GM12891 (cell line): ENCODE measurements at regions not wholly inside any gene's neighbourhood (a gene's known extent, or its start where the extent isn't known, plus 50 kb on each side); places are given as distances from the start of the nearest gene placed in this dataset.
A peak's percentile ranks its signal among the peaks of the same experiment; 100 is the strongest.
"Not testable (repeated sequence)": the region's sequence is repeated elsewhere in the genome, so short reads cannot be mapped to it uniquely, and the experiment has no call there.

Source experiments
- DNase-seq: peaks from one replicate; pipeline ENCODE4 v3.0.0; 2011; ENCODE audit warnings: low spot score; ENCODE audit not compliant: insufficient read length
- FAIRE-seq: peaks from 2 replicates; lab custom pipeline; 2011; peaks lifted over from hg19 to GRCh38; lab: Jason Lieb, UNC
- PAX5 ChIP-seq: IDR thresholded peaks from 2 replicates; pipeline ENCODE4 v1.6.1; 2011; ENCODE audit warnings: low read length, moderate library complexity, mild to moderate bottlenecking; ENCODE audit not compliant: insufficient read depth, severe bottlenecking
- POLR2A ChIP-seq: IDR thresholded peaks from 2 replicates; pipeline ENCODE4 v1.6.1; 2011; ENCODE audit warnings: low read depth, low read length, control low read depth
- POLR2AphosphoS5 ChIP-seq: IDR thresholded peaks from 2 replicates; pipeline ENCODE4 v1.6.1; 2011; ENCODE audit warnings: low read depth, low read length, control low read depth
- POU2F2 ChIP-seq: IDR thresholded peaks from 2 replicates; pipeline ENCODE4 v1.6.1; 2011; ENCODE audit warnings: low read depth, mild to moderate bottlenecking, control low read depth, low read length, moderate library complexity
- SPI1 ChIP-seq: IDR thresholded peaks from 2 replicates; pipeline ENCODE4 v1.6.1; 2011; ENCODE audit warnings: low read depth, low read length, control low read depth
- TAF1 ChIP-seq: IDR thresholded peaks from 2 replicates; pipeline ENCODE4 v1.6.1; 2011; ENCODE audit warnings: low read depth, low read length, control low read depth

- FAIRE-seq (no peak), DNase-seq (no peak)
- no peak for TF ChIP-seq SPI1
- TF ChIP-seq POU2F2, result no peak
- no peak for TF ChIP-seq TAF1
- no peak for TF ChIP-seq POLR2A
- TF ChIP-seq PAX5, result no peak
Measured at GRCh38 chr1:187715483-187715882, 886.7 kb downstream of the PLA2G4A start.

GRCh38 chr1:187716160-187716559 lies 887.4 kb downstream of the PLA2G4A start:
- FAIRE-seq (no peak), DNase-seq (no peak)
- TF ChIP-seq SPI1, result no peak
- no peak for TF ChIP-seq PAX5
- no peak for TF ChIP-seq POLR2AphosphoS5
- TF ChIP-seq POLR2A, result no peak
- no peak for TF ChIP-seq TAF1
- TF ChIP-seq POU2F2, result no peak

- DNase-seq, result no peak
- FAIRE-seq, result no peak
- TF ChIP-seq TAF1, result no peak
- no peak for TF ChIP-seq PAX5
- TF ChIP-seq POLR2A, result no peak
- no peak for TF ChIP-seq POLR2AphosphoS5
- no peak for TF ChIP-seq SPI1
- no peak for TF ChIP-seq POU2F2
Measured at GRCh38 chr1:187718527-187718926, 889.8 kb downstream of the PLA2G4A start.

- FAIRE-seq (no peak), DNase-seq (no peak)
- TF ChIP-seq TAF1, result no peak
- no peak for TF ChIP-seq POU2F2
- TF ChIP-seq POLR2A, result no peak
- no peak for TF ChIP-seq SPI1
- no peak for TF ChIP-seq PAX5
Measured at GRCh38 chr1:187721216-187721615, 892.5 kb downstream of the PLA2G4A start.

- no peak for FAIRE-seq
- no peak for DNase-seq
- no peak for TF ChIP-seq PAX5
- TF ChIP-seq POLR2AphosphoS5, result no peak
- TF ChIP-seq SPI1, result no peak
- no peak for TF ChIP-seq TAF1
- no peak for TF ChIP-seq POLR2A
- TF ChIP-seq POU2F2, result no peak
Measured at GRCh38 chr1:187725216-187725615, 896.5 kb downstream of the PLA2G4A start.

GRCh38 chr1:187733232-187733631 lies 904.5 kb downstream of the PLA2G4A start:
- DNase-seq (no peak), FAIRE-seq (no peak)
- TF ChIP-seq SPI1 (no peak), TAF1 (no peak), POLR2A (no peak), PAX5 (no peak), POU2F2 (no peak), POLR2AphosphoS5 (no peak)

- TF ChIP-seq TAF1 (no peak), POLR2A (no peak), POLR2AphosphoS5 (no peak)
- FAIRE-seq, result no peak
- DNase-seq, result no peak
Measured at GRCh38 chr1:187734427-187734826, 905.7 kb downstream of the PLA2G4A start.

GRCh38 chr1:187744665-187745064 lies 915.9 kb downstream of the PLA2G4A start:
- peak; percentile 97 for TF ChIP-seq SPI1
- no peak for TF ChIP-seq POLR2AphosphoS5
- DNase-seq (no peak), FAIRE-seq (peak; percentile 31)

- no peak for FAIRE-seq
- TF ChIP-seq POLR2A (no peak), POLR2AphosphoS5 (no peak), SPI1 (no peak), PAX5 (no peak)
- DNase-seq, result no peak
Measured at GRCh38 chr1:187755536-187755935, 926.8 kb downstream of the PLA2G4A start.

- DNase-seq, FAIRE-seq: not testable (repeated sequence)
Measured at GRCh38 chr1:187756684-187757083, 927.9 kb downstream of the PLA2G4A start.

GRCh38 chr1:187759825-187760333 lies 931.1 kb downstream of the PLA2G4A start:
- no peak for FAIRE-seq
- TF ChIP-seq TAF1 (no peak), POU2F2 (no peak)
- DNase-seq, result no peak

GRCh38 chr1:187762118-187762517 lies 933.4 kb downstream of the PLA2G4A start:
- DNase-seq (no peak), FAIRE-seq (no peak)
- TF ChIP-seq POLR2AphosphoS5 (no peak), POU2F2 (no peak), TAF1 (no peak), PAX5 (no peak), SPI1 (no peak), POLR2A (no peak)
